ENCODE measurements at regions not wholly inside any gene's neighbourhood (a gene's known extent, or its start where the extent isn't known, plus 50 kb on each side); places are given as distances from the start of the nearest gene placed in this dataset.

DNA sequence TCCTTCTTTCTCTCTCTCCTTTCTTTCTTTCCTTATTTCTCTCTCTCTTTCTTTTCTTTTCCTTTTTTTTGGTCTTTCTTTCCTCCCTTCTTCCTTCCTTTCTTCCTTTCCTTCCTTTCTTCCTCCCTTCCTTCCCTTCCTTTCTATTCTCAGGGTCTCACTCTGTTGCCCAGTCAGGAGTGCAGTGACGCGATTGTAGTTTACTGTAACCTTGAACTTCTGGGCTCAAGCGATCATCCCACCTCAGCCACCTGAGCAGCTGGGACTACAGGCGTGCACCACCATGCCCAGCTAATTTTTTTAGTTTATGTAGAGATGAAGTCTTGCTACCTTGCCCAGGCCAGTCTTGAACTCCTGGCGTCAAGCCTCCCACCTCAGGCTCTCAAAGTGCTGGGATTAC, 83.8 kb upstream of the PPM1B start:
- no peak for TF ChIP-seq POLR2AphosphoS5 (IDR thresholded peaks at IDR 0.05; ENCODE audit: low read depth, low read length)
- TF ChIP-seq REST (IDR thresholded peaks at IDR 0.05; ENCODE audit: insufficient read depth in 1 of 2, low read depth in 2 of 2, low read length in 2 of 2): no peak
- no peak for TF ChIP-seq SIN3A (IDR thresholded peaks at IDR 0.05; ENCODE audit: borderline replicate concordance, insufficient read depth, low read length)
- TF ChIP-seq TAF1 (IDR thresholded peaks at IDR 0.05; ENCODE audit: borderline replicate concordance, insufficient read depth, low read length): no peak
- no peak for TF ChIP-seq FOXP2 (optimal IDR thresholded peaks at IDR 0.05; ENCODE audit: borderline replicate concordance, extremely low read depth, extremely low read length, insufficient read depth)

Measured in PFSK-1 (cell line).